GM10248 (cell line): ENCODE measurements at regions not wholly inside any gene's neighbourhood (a gene's known extent, or its start where the extent isn't known, plus 50 kb on each side); places are given as distances from the start of the nearest gene placed in this dataset.
"Not testable (repeated sequence)": the region's sequence is repeated elsewhere in the genome, so short reads cannot be mapped to it uniquely, and the experiment has no call there.

Experiments used
- CTCF ChIA-PET: fragments of 300-600 bp; sonication (Branson Sonifier 250); formaldehyde crosslinking; extraction: SDS; loops from one replicate; lab custom pipeline; 2021; ENCODE audit warnings: antibody characterized with exemption; lab: Yijun Ruan, JAX
- POLR2A ChIA-PET: fragments of 350-650 bp; sonication (Branson Sonifier 250); formaldehyde crosslinking; extraction: SDS; loops from one replicate; lab custom pipeline; 2020; ENCODE audit warnings: antibody characterized with exemption; lab: Yijun Ruan, JAX
- DNase-seq: peaks from one replicate; pipeline ENCODE4 v3.0.0; 2012; ENCODE audit errors: extremely low spot score
- TF ChIP-seq, protein P1 (sequence below): IDR thresholded peaks from 2 replicates; pipeline ENCODE4 v1.5.1; 2012; ENCODE audit warnings: mild to moderate bottlenecking, low read depth; ENCODE audit errors: extremely low read depth, missing control alignments, control extremely low read depth

DNA sequence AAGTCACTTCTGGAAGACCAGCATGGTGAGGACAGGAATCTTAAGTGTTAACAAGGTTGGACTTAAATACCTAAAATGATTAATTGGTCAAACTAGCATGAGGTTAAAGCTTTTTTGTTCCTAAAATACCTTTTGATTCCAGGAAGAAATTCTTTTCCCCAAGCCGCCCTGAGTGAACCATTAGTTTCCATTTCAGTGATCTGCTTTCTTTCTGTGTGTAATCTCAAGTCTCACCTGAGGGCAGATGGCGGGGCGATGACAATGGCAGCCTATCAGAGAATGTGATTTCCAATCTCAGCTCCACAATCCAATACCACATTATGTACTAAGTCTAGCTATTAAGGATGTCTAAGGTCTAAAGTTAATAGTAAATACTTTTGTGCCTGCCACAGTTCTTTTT is 390.9 kb upstream of the SGCG start:
- no peak for DNase-seq
- ChIA-PET CTCF (interaction anchor here (1.3 kb wide), 2 partner anchors 11 to 13 kb away, joined by 3 to 5 read pairs; no protein-coding TSS in a partner anchor), POLR2A (no interaction called here)
- TF ChIP-seq, protein P1, sequence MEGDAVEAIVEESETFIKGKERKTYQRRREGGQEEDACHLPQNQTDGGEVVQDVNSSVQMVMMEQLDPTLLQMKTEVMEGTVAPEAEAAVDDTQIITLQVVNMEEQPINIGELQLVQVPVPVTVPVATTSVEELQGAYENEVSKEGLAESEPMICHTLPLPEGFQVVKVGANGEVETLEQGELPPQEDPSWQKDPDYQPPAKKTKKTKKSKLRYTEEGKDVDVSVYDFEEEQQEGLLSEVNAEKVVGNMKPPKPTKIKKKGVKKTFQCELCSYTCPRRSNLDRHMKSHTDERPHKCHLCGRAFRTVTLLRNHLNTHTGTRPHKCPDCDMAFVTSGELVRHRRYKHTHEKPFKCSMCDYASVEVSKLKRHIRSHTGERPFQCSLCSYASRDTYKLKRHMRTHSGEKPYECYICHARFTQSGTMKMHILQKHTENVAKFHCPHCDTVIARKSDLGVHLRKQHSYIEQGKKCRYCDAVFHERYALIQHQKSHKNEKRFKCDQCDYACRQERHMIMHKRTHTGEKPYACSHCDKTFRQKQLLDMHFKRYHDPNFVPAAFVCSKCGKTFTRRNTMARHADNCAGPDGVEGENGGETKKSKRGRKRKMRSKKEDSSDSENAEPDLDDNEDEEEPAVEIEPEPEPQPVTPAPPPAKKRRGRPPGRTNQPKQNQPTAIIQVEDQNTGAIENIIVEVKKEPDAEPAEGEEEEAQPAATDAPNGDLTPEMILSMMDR, result no peak

GRCh38 chr13:22793598-22794134 is 387.1 kb upstream of the SGCG start:
- DNase-seq, result no peak
- CTCF ChIA-PET, result no interaction called here
- TF ChIP-seq, protein P1, result no peak

GRCh38 chr13:22800526-22801401 is 380.0 kb upstream of the SGCG start:
- ChIA-PET POLR2A (no interaction called here), CTCF (interaction anchor here (0.5 to 2.6 kb wide), 12 partner anchors 10 to 1163 kb away, joined by 3 to 13 read pairs (median 3); no protein-coding TSS in a partner anchor)
- DNase-seq, result no peak
- TF ChIP-seq, protein P1, result no peak

More at GRCh38 chr13:22793598-22794134, 387.1 kb upstream of the SGCG start:
- POLR2A ChIA-PET, result no interaction called here

- POLR2A ChIA-PET, result no interaction called here
- DNase-seq, result no peak
- TF ChIP-seq, protein P1, result peak; percentile 31
- CTCF ChIA-PET, result interaction anchor here (0.6 to 2.6 kb wide), 11 partner anchors 11 to 1164 kb away, joined by 3 to 13 read pairs (median 3); no protein-coding TSS in a partner anchor
These were observed 379.3 kb upstream of the SGCG start for GRCh38 chr13:22801402-22802003.

DNA sequence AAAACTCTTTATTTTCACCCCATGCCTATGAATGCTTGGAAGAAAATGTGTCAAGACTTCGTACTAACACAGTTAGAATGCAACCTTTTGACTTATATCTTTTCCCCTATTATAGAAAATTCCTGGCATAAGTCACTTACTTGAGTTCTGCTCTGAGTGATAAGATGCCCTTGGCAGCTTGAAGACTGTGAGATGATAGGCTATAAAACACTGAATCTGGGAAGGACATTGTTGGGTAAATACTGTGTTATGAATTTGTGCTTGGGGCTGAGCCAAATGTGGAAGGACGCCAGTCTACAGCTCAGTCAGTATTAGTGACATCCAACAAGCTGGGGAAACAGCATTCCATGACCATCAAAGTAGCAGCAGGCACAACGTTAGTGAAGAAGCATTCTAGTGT is 368.0 kb upstream of the SGCG start:
- POLR2A ChIA-PET, result no interaction called here
- CTCF ChIA-PET, result interaction anchor here (0.9 kb wide), 1 partner anchor 10 kb away, joined by 3 read pairs; no protein-coding TSS in a partner anchor
- TF ChIP-seq, protein P1, result no peak
- no peak for DNase-seq

GRCh38 chr13:22813531-22814377 is 367.0 kb upstream of the SGCG start:
- POLR2A ChIA-PET, DNase-seq: not testable (repeated sequence)
- CTCF ChIA-PET, result interaction anchor here (0.9 to 1.2 kb wide), 2 partner anchors 11 to 26 kb away, joined by 3 read pairs; no protein-coding TSS in a partner anchor

GRCh38 chr13:22814433-22814832 is 366.3 kb upstream of the SGCG start:
- DNase-seq, POLR2A ChIA-PET: not testable (repeated sequence)
- CTCF ChIA-PET, result interaction anchor here (1.2 kb wide), 1 partner anchor 27 kb away, joined by 3 read pairs; no protein-coding TSS in a partner anchor
